Smooth muscle cell (in vitro differentiated cells): ENCODE measurements at regions not wholly inside any gene's neighbourhood (a gene's known extent, or its start where the extent isn't known, plus 50 kb on each side); places are given as distances from the start of the nearest gene placed in this dataset.

ENCODE experiments used
- DNase-seq: peaks from one replicate; lab custom pipeline; 2025; ENCODE audit not compliant: unreplicated experiment; lab: John Stamatoyannopoulos, UW
- H2AFZ ChIP-seq: fragments of 200-600 bp; sonication (generic); 2 replicates; pipeline ENCODE4 v1.6.0; 2016; ENCODE audit warnings: antibody characterized with exemption, low read depth, mild to moderate bottlenecking
- H3F3A ChIP-seq: fragments of 200-600 bp; sonication (generic); 2 replicates; pipeline ENCODE4 v1.6.0; 2017; ENCODE audit warnings: antibody characterized with exemption, low read depth
- H3K27ac ChIP-seq: fragments of 200-600 bp; sonication (generic); 2 replicates; pipeline ENCODE4 v1.5.1; 2016; ENCODE audit warnings: low read depth, mild to moderate bottlenecking
- H3K27me3 ChIP-seq: fragments of 200-600 bp; sonication (generic); 2 replicates; pipeline ENCODE4 v1.6.1; 2016; ENCODE audit warnings: low read depth, mild to moderate bottlenecking
- H3K36me3 ChIP-seq: fragments of 200-600 bp; sonication (generic); 2 replicates; pipeline ENCODE4 v1.5.1; 2016; ENCODE audit warnings: low read depth
- H3K4me1 ChIP-seq: fragments of 200-600 bp; sonication (generic); 2 replicates; pipeline ENCODE4 v1.5.1; 2016; ENCODE audit warnings: low read depth
- H3K4me2 ChIP-seq: fragments of 200-600 bp; sonication (generic); 2 replicates; pipeline ENCODE4 v1.6.0; 2016; ENCODE audit warnings: mild to moderate bottlenecking
- H3K4me3 ChIP-seq: fragments of 200-600 bp; sonication (generic); 2 replicates; pipeline ENCODE4 v1.5.1; 2016; ENCODE audit warnings: mild to moderate bottlenecking
- H3K79me2 ChIP-seq: fragments of 200-600 bp; sonication (generic); 2 replicates; pipeline ENCODE4 v1.6.0; 2016; ENCODE audit warnings: low read depth, mild to moderate bottlenecking
- H3K9ac ChIP-seq: fragments of 200-600 bp; sonication (generic); 2 replicates; pipeline ENCODE4 v1.6.0; 2016; ENCODE audit warnings: low read depth
- H3K9me3 ChIP-seq: fragments of 200-600 bp; sonication (generic); replicated peaks from 2 replicates; pipeline ENCODE4 v1.5.1; 2016; ENCODE audit warnings: low read depth
- H4K20me1 ChIP-seq: fragments of 200-600 bp; sonication (generic); 2 replicates; pipeline ENCODE4 v1.6.0; 2016; ENCODE audit warnings: low read depth
- WGBS: methylation state at CpG from one replicate; pipeline ENCODE4 v1.1.7; 2016; ENCODE audit warnings: low lambda C conversion rate; 5-methylcytosine and 5-hydroxymethylcytosine counted together
- TF ChIP-seq, protein P1 (sequence below): fragments of 200-600 bp; sonication (generic); IDR thresholded peaks from 2 replicates; pipeline ENCODE4 v1.5.1; 2017; ENCODE audit warnings: borderline replicate concordance, mild to moderate bottlenecking, antibody characterized with exemption; ENCODE audit not compliant: insufficient read depth, poor library complexity, severe bottlenecking

DNA sequence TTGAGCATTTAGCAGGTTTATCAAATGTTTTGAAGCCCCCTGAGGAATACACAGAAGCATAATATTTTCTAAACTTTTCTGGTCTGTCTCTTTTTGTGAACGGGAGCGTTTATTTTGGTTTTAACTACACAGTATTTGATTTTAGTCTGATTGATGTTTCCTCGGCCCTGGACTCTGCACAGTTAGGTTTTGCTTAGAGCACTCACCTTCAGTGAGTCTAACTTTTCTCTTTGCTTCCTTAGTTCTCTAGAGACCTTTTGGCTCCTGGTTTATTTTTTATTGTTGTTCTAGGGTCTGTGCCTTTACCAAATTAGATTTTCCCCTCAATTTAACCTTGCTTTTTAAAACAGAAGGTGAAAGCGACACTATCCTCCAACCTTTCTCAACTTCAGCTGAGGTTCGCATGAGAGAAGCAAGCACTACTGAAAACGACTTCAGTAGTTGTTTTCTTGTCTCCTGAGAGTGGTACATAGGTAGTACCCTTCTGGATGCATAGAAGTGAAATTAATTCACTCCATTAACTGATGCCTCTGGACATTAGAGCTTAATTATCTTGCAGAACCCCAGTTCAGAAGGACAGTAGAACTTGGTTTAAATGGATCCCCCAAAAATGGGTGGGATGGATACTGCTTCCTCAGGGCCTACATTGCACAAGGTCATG is 166.7 kb upstream of the ELL2 start:
- TF ChIP-seq, protein P1, sequence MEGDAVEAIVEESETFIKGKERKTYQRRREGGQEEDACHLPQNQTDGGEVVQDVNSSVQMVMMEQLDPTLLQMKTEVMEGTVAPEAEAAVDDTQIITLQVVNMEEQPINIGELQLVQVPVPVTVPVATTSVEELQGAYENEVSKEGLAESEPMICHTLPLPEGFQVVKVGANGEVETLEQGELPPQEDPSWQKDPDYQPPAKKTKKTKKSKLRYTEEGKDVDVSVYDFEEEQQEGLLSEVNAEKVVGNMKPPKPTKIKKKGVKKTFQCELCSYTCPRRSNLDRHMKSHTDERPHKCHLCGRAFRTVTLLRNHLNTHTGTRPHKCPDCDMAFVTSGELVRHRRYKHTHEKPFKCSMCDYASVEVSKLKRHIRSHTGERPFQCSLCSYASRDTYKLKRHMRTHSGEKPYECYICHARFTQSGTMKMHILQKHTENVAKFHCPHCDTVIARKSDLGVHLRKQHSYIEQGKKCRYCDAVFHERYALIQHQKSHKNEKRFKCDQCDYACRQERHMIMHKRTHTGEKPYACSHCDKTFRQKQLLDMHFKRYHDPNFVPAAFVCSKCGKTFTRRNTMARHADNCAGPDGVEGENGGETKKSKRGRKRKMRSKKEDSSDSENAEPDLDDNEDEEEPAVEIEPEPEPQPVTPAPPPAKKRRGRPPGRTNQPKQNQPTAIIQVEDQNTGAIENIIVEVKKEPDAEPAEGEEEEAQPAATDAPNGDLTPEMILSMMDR, result no peak
- H3K79me2 ChIP-seq, result no peaks in the 10 kb centered on the region
- H3K9ac ChIP-seq, result no peak overlapping the region
- H3K27me3 ChIP-seq, result no peaks in the 10 kb centered on the region
- H3K4me2 ChIP-seq, result no peak overlapping the region
- H3K4me1 ChIP-seq, result peaks cover 5% of the 10 kb centered on the region
- WGBS, result 92% methylated on average over 6 of the region's 6 CpGs
- H4K20me1 ChIP-seq, result no peaks in the 10 kb centered on the region
- no peaks in the 10 kb centered on the region for H3F3A ChIP-seq
- H2AFZ ChIP-seq, result no peak overlapping the region
- no peak overlapping the region for H3K27ac ChIP-seq
- no peaks in the 10 kb centered on the region for H3K9me3 ChIP-seq
- no peak overlapping the region for H3K4me3 ChIP-seq
- no peaks in the 10 kb centered on the region for H3K36me3 ChIP-seq
- DNase-seq, result no peak

DNA sequence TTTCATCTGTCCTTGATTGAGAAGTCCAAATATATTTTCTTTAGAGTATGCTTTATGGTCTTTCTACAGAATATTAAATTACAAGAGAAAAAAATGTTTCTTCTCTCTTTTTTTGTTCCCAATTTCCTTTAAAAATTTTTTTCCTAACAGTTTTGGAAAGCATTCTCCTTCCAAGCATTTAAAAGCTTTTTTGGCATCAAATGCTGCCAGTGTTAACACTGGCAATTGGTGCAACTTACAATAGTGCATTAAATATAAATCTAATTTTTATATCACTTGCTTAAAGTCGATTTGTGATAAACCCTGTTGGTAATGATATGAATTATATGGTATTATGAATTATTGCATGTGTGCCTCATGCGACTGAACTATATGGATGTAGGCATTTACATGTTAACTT is 165.9 kb upstream of the ELL2 start:
- Histone ChIP-seq H3K27me3 (no peaks in the 10 kb centered on the region), H3F3A (no peaks in the 10 kb centered on the region), H3K27ac (no peak overlapping the region), H3K4me3 (no peak overlapping the region), H3K9ac (no peak overlapping the region), H3K79me2 (no peaks in the 10 kb centered on the region), H3K36me3 (no peaks in the 10 kb centered on the region), H3K9me3 (no peaks in the 10 kb centered on the region), H3K4me1 (peaks cover 5% of the 10 kb centered on the region), H2AFZ (no peak overlapping the region), H3K4me2 (no peak overlapping the region), H4K20me1 (no peaks in the 10 kb centered on the region)
- 83% methylated on average over 2 of the region's 2 CpGs for WGBS
- no peak for DNase-seq
- TF ChIP-seq, protein P1, result no peak

DNA sequence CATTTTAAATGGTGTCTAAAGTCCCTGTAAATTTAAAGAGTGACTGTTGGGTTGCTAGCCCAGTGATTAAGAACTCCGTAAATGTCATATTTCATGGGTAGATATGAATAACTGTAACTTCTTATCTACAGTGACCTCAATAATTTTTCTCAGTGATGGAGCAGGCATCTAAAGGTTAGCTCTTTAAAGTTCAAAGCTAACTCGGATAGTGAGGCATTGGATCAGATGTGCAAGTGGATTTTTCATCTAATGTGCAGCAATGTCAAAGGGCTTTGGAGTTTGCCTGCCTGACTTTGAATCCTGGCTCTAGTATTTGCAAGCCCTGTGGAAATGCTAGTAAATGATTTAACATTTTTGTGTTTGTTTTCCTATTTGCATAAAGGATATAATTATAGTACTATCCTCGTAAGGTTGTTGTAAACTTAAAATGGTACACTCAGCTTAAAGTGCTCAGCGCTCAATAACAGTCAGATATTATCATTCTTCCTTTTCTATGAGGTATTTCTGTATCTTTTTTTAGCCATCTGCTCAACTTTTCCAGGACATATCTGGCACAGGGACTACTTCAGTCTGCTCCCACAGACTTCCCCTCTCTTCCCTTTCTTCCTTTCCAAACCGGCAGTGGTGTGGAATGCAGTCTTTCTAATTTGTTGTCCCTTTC is 163.7 kb upstream of the ELL2 start:
- H3K4me3 ChIP-seq, result peak overlapping the region; percentile 22
- no peaks in the 10 kb centered on the region for H3K27me3 ChIP-seq
- no peaks in the 10 kb centered on the region for H3K9me3 ChIP-seq
- peaks cover 5% of the 10 kb centered on the region for H3K4me1 ChIP-seq
- H3K27ac ChIP-seq, result no peak overlapping the region
- 54% methylated on average over 5 of the region's 5 CpGs for WGBS
- no peaks in the 10 kb centered on the region for H3K79me2 ChIP-seq
- no peaks in the 10 kb centered on the region for H4K20me1 ChIP-seq
- no peak for DNase-seq
- no peaks in the 10 kb centered on the region for H3F3A ChIP-seq
- TF ChIP-seq, protein P1, result no peak
- H3K4me2 ChIP-seq, result peak overlapping the region; percentile 49
- no peaks in the 10 kb centered on the region for H3K36me3 ChIP-seq
- peak overlapping the region; percentile 92 for H2AFZ ChIP-seq
- H3K9ac ChIP-seq, result no peak overlapping the region

DNA sequence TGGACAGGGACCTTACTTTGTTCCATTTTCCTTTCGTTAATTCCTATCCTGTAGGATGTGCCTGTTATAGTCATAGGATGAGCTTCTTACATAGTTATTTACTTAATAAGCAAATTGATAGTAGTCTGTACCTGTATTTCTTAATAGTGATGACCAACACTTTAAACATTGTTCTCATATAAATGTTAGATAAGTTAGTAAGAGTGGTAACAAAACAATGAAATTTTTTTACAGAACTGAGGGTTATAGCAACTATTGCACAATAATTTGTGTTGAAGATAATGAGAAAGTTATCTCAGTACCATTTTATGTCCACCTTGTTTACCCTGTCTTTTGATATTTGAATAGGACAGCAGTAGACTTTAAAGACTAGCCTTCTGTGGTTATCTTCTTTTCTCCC is 162.9 kb upstream of the ELL2 start:
- Histone ChIP-seq H3K9ac (no peak overlapping the region), H3K4me1 (peaks cover 5% of the 10 kb centered on the region), H3K79me2 (no peaks in the 10 kb centered on the region), H3K36me3 (no peaks in the 10 kb centered on the region), H3F3A (no peaks in the 10 kb centered on the region), H3K4me3 (no peak overlapping the region), H3K9me3 (no peaks in the 10 kb centered on the region), H4K20me1 (no peaks in the 10 kb centered on the region), H3K27me3 (no peaks in the 10 kb centered on the region), H3K4me2 (no peak overlapping the region), H3K27ac (no peak overlapping the region), H2AFZ (no peak overlapping the region)
- 96% methylated on average over 1 of the region's 1 CpG for WGBS
- TF ChIP-seq, protein P1, result no peak
- DNase-seq, result no peak
